Natural killer cell (primary cell): ENCODE measurements at regions not wholly inside any gene's neighbourhood (a gene's known extent, or its start where the extent isn't known, plus 50 kb on each side); places are given as distances from the start of the nearest gene placed in this dataset.

Experiments used
- ATAC-seq, 3 donors: fragments of 150-1000 bp in 2 of 3; fragments of 200-7000 bp in 1 of 3; cut with Tn5 transposase; 1 replicate in 1 of 3; 2 replicates in 2 of 3; pipeline ENCODE4 v1.10.0; 2021; ENCODE audit warnings: mild to moderate bottlenecking in 2 of 3, moderate library complexity in 2 of 3
- DNase-seq, 2 donors: peaks; one replicate each; pipeline versions ENCODE4 v3.0.0 to v3.0.0-alpha.2; 2013 to 2021; ENCODE audit warnings: mixed read lengths in 1 of 2
- H3K27ac ChIP-seq: one replicate; pipeline ENCODE4 v1.5.1; 2013; ENCODE audit warnings: mild to moderate bottlenecking, low read length
- H3K27me3 ChIP-seq: one replicate; pipeline ENCODE4 v1.6.1; 2013; ENCODE audit warnings: low read length; ENCODE audit not compliant: control insufficient read depth, insufficient read depth
- H3K36me3 ChIP-seq: one replicate; pipeline ENCODE4 v1.6.1; 2013; ENCODE audit warnings: low read length; ENCODE audit not compliant: control insufficient read depth, insufficient read depth
- H3K4me1 ChIP-seq: one replicate; pipeline ENCODE4 v1.6.1; 2013; ENCODE audit warnings: low read length; ENCODE audit not compliant: control insufficient read depth, insufficient read depth
- H3K4me3 ChIP-seq: one replicate; pipeline ENCODE4 v1.5.1; 2013; ENCODE audit warnings: low read length
- H3K9me3 ChIP-seq: one replicate; pipeline ENCODE4 v1.6.1; 2013; ENCODE audit warnings: low read length; ENCODE audit not compliant: control insufficient read depth, insufficient read depth
- H3K27ac Mint-ChIP-seq, 2 donors: one replicate each; pipeline ENCODE4 v1.8.0; 2022; ENCODE audit warnings: mild to moderate bottlenecking in 2 of 2, mixed read lengths in 2 of 2, moderate library complexity in 1 of 2
- H3K27me3 Mint-ChIP-seq, 2 donors: one replicate each; pipeline ENCODE4 v1.8.0; 2022; ENCODE audit warnings: low read depth in 2 of 2, mixed read lengths in 2 of 2
- H3K36me3 Mint-ChIP-seq: one replicate; pipeline ENCODE4 v1.8.0; 2022; ENCODE audit warnings: mixed read lengths
- H3K4me1 Mint-ChIP-seq, 2 donors: one replicate each; pipeline ENCODE4 v1.8.0; 2022; ENCODE audit warnings: mixed read lengths in 2 of 2
- H3K4me3 Mint-ChIP-seq: one replicate; pipeline ENCODE4 v1.8.0; 2022; ENCODE audit warnings: mild to moderate bottlenecking, moderate library complexity, mixed read lengths
- H3K9me3 Mint-ChIP-seq, 2 donors: one replicate each; pipeline ENCODE4 v1.8.0; 2022; ENCODE audit warnings: mixed read lengths in 2 of 2
- WGBS: methylation state at CpG from one replicate; pipeline ENCODE4 v1.1.7; 2013; ENCODE audit warnings: missing lambda C conversion rate; ENCODE audit not compliant: insufficient coverage; 5-methylcytosine and 5-hydroxymethylcytosine counted together
- intact Hi-C: fragments of 100-400 bp; cut with micrococcal nuclease; formaldehyde crosslinking; loops from one replicate; pipeline ENCODE4 v1.14.2; 2022
- TF ChIP-seq, protein P1 (sequence below): fragments of 200-600 bp; IDR thresholded peaks from one replicate; pipeline ENCODE4 v1.8.0; 2022; ENCODE audit warnings: antibody characterized with exemption

DNA sequence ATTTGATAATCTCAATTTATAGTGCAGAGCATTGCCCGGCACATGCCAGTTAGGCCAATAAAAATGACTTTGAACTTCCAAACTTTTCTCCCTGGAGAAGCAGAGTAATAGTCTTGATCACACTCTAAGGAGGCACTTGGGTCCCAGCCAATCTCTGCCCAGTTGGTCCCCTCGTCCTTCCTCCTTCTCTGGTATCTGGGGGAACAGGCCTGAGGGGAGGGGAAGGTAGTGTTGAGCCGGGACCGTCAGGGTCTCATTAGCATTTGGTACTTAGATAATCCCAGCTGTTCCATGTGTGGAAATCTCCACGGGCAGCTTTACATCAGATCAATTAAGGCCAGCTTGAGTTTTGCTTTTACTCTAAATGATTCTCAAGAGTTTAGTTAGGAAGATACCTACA lies 70.1 kb downstream of the ZNF641 start:
- H3K4me3 ChIP-seq = no peak overlapping the region
- peaks cover 0 to 5% of the 10 kb centered on the region in 2 donors for H3K9me3 Mint-ChIP-seq
- ATAC-seq (no peak), DNase-seq (no peak)
- peaks cover 22 to 38% of the 10 kb centered on the region in 2 donors for H3K27me3 Mint-ChIP-seq
- H3K27me3 ChIP-seq = no peaks in the 10 kb centered on the region
- no peaks in the 10 kb centered on the region for H3K36me3 ChIP-seq
- H3K4me3 Mint-ChIP-seq = no peak overlapping the region
- H3K36me3 Mint-ChIP-seq = no peaks in the 10 kb centered on the region
- intact Hi-C loops = no loop called here
- no peak overlapping the region for H3K27ac ChIP-seq
- TF ChIP-seq, protein P1, sequence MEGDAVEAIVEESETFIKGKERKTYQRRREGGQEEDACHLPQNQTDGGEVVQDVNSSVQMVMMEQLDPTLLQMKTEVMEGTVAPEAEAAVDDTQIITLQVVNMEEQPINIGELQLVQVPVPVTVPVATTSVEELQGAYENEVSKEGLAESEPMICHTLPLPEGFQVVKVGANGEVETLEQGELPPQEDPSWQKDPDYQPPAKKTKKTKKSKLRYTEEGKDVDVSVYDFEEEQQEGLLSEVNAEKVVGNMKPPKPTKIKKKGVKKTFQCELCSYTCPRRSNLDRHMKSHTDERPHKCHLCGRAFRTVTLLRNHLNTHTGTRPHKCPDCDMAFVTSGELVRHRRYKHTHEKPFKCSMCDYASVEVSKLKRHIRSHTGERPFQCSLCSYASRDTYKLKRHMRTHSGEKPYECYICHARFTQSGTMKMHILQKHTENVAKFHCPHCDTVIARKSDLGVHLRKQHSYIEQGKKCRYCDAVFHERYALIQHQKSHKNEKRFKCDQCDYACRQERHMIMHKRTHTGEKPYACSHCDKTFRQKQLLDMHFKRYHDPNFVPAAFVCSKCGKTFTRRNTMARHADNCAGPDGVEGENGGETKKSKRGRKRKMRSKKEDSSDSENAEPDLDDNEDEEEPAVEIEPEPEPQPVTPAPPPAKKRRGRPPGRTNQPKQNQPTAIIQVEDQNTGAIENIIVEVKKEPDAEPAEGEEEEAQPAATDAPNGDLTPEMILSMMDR = no peak
- H3K9me3 ChIP-seq = no peaks in the 10 kb centered on the region
- H3K4me1 Mint-ChIP-seq = peaks cover 2% of the 10 kb centered on the region in 2 donors
- H3K4me1 ChIP-seq = no peaks in the 10 kb centered on the region
- 84% methylated on average over 5 of the region's 5 CpGs for WGBS
- no peak overlapping the region for H3K27ac Mint-ChIP-seq

DNA sequence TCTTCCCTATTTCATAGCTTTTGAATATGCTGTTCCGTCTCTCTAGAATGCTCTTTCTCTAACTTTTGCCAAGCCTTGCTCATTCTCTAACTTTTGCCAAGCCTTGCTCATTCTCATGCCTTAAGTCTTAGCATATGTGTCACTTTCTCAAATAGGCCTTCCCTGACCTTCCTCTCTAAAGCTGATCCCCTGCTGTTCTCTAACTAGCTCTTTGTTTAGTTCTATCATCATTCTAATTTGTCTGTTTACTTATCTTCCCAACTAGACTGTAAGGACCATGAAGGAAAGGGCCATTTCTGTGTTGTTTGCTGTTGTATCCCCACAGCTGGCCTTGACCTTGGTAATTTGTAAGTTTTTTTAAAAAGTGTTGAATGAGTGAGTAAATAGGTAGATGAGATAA lies 71.1 kb downstream of the ZNF641 start:
- 100% methylated on average over 1 of the region's 1 CpG for WGBS
- intact Hi-C loops = no loop called here

DNA sequence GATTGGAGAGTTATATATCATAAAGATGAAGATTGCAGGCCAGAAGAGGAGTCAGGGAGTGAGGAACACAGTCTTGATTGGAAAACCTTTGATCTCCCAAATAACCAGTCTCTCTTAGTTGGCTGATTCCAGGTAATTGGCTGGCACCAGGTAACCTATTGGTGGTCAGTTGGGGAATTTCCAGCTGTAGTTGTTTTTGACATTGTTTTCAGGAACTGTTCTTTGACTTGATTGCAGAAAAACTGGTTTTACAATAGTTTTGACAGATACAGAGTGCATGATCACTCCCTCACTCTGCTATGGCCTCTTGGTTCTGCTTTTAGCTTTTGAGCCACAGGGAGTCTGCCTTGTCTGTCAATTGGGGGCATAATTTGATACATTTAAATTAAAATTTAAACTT lies 71.6 kb downstream of the ZNF641 start:
- Histone ChIP-seq H3K9me3 (no peaks in the 10 kb centered on the region), H3K4me3 (no peak overlapping the region), H3K36me3 (no peaks in the 10 kb centered on the region), H3K27me3 (no peaks in the 10 kb centered on the region), H3K27ac (no peak overlapping the region), H3K4me1 (no peaks in the 10 kb centered on the region)
- ATAC-seq = no peak
- Mint-ChIP-seq H3K4me1 (no peaks in the 10 kb centered on the region), H3K36me3 (no peaks in the 10 kb centered on the region), H3K4me3 (no peak overlapping the region), H3K27ac (no peak overlapping the region), H3K9me3 (peaks cover 0 to 5% of the 10 kb centered on the region in 2 donors), H3K27me3 (peaks cover 30 to 42% of the 10 kb centered on the region in 2 donors)
- TF ChIP-seq, protein P1 = no peak
- no peak for DNase-seq
- intact Hi-C loops = no loop called here

More for the DNA sequence above, 71.1 kb downstream of the ZNF641 start:
- peaks cover 0 to 5% of the 10 kb centered on the region in 2 donors for H3K9me3 Mint-ChIP-seq
- H3K27ac Mint-ChIP-seq = no peak overlapping the region
- Histone ChIP-seq H3K4me3 (no peak overlapping the region), H3K9me3 (no peaks in the 10 kb centered on the region), H3K36me3 (no peaks in the 10 kb centered on the region), H3K27ac (no peak overlapping the region), H3K4me1 (no peaks in the 10 kb centered on the region), H3K27me3 (no peaks in the 10 kb centered on the region)
- DNase-seq (no peak), ATAC-seq (no peak)
- no peak overlapping the region for H3K4me3 Mint-ChIP-seq
- H3K4me1 Mint-ChIP-seq = no peaks in the 10 kb centered on the region
- H3K27me3 Mint-ChIP-seq = peaks cover 30 to 46% of the 10 kb centered on the region in 2 donors
- no peaks in the 10 kb centered on the region for H3K36me3 Mint-ChIP-seq
- TF ChIP-seq, protein P1 = no peak

DNA sequence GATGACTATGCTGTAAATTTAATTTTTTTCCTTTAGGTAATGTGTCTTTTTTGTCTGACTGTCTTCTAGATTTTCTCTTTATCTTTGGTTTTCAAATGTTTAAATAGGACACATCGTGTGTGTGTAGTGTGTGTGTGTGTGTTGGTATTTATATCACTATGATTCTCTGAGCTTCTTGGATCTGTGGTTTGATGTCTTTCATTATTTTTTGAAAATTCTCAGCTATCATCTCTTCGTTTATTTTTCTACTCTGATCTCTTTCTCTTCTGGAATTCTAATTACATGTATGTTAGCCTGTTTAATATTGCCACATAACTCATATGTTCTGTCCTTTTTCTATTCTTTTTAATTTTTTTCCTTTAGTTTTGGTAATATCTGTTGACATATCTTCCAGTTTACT lies 73.5 kb upstream of the OR10AD1 start:
- H3K4me1 Mint-ChIP-seq = no peaks in the 10 kb centered on the region
- peaks cover 32 to 52% of the 10 kb centered on the region in 2 donors for H3K27me3 Mint-ChIP-seq

More for the DNA sequence above, 73.5 kb upstream of the OR10AD1 start:
- no peak for ATAC-seq
- Histone ChIP-seq H3K9me3 (no peaks in the 10 kb centered on the region), H3K27ac (no peak overlapping the region), H3K4me3 (no peak overlapping the region), H3K4me1 (no peaks in the 10 kb centered on the region), H3K36me3 (no peaks in the 10 kb centered on the region), H3K27me3 (no peaks in the 10 kb centered on the region)
- no peak for DNase-seq
- TF ChIP-seq, protein P1 = no peak
- WGBS = no CpG with 5 or more reads among the region's 2 CpGs
- Mint-ChIP-seq H3K9me3 (peaks cover 0 to 5% of the 10 kb centered on the region in 2 donors), H3K36me3 (no peaks in the 10 kb centered on the region), H3K27ac (no peak overlapping the region), H3K4me3 (no peak overlapping the region)
- intact Hi-C loops = no loop called here
